OCI-M2 (cell line): ENCODE measurements at regions not wholly inside any gene's neighbourhood (a gene's known extent, or its start where the extent isn't known, plus 50 kb on each side); places are given as distances from the start of the nearest gene placed in this dataset.
"Not testable (repeated sequence)": the region's sequence is repeated elsewhere in the genome, so short reads cannot be mapped to it uniquely, and the experiment has no call there.

Experiments used
- DNase-seq: peaks from one replicate; lab custom pipeline; 2025; ENCODE audit not compliant: unreplicated experiment; lab: John Stamatoyannopoulos, UW

- DNase-seq: no peak
Measured at GRCh38 chr12:131353376-131353775, 357.5 kb upstream of the SFSWAP start.

DNA sequence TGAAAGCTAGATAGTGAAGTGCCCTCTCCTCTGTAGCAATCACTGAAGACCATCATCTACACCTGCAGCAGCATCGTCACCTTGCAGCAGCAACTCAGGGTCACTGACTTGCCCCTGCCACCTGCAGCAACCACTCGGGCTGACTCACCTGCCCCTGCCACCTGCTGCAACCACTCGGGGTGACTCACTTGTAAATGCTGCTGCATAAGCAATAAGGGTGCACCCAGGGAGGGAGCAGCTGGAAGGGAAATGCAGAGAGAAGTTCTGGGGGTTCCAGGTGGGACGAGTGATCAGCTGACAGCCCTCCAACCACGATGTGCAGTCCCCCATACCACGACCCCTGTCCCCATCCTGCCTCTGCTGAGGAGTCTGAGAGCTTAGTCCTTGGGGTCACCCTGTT lies 357.1 kb upstream of the SFSWAP start:
- no peak for DNase-seq

GRCh38 chr12:131355361-131356245 lies 355.3 kb upstream of the SFSWAP start:
- no peak for DNase-seq

GRCh38 chr12:131356485-131357184 lies 354.3 kb upstream of the SFSWAP start:
- DNase-seq: no peak

DNA sequence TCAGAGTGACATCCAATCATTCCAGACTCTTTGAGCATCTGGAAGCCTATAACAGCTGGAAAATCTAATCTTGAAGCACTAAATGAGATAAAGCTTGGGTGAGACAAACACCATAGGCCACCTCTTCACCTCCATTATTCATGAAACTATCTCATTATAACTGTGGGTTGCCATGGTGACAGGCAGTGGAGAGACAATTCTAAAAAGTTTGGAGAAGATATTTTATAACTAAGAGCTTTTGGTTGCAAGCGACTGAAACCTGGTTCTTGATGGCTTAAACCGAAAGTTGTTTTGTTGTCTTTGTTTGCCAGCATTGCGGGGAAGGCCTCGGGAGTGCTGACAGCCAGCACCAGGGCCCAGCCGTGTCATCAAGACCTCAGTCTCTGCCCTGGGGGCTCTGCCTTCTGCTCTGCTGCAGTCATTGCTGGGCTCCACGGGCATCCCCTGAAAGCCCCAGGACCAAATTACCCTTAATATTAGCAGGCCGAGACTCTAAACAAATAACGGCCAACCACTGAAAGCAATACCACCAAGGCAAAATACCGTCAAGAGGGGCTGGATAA lies 353.6 kb upstream of the SFSWAP start:
- no peak for DNase-seq

DNA sequence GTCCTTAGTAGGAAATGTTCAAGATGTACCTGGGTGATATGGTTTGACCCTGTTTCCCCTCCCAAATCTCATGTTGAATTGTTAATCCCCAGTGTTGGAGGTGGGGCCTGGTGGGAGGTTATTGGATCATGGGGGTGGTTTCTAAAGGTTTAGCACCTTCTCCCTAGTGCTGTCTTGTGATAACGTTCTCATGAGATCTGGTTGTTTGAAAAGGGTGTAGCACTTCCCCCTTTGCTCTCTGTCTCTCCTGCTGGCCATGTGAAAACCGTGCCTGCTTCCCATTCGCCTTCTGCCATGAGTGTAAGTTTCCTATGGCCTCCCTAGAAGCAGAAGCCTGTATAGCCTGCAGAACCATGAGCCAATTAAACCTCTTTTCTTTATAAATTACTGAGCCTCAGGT lies 353.0 kb upstream of the SFSWAP start:
- DNase-seq: no peak

GRCh38 chr12:131362291-131363211 lies 348.3 kb upstream of the SFSWAP start:
- no peak for DNase-seq

DNA sequence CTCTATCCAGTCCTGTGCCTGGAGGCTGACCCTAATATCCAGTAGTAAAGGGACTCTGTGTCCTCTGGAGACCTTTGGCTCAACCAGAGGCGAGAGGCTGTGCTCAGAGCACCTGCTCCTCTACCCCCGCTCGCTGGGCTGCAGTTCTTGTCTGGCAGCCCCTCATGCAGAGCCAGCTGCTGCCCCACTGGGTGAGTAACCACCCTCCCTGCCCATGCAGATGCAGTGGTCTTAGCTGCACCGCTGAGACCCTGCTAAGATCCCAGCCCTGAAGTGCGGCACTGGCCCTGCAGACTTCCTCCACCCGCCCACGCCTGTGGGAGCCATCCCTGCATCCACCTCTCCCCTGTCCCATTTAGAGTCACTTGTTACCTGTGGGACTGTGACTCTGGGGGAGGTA lies 347.5 kb upstream of the SFSWAP start:
- DNase-seq: no peak

DNA sequence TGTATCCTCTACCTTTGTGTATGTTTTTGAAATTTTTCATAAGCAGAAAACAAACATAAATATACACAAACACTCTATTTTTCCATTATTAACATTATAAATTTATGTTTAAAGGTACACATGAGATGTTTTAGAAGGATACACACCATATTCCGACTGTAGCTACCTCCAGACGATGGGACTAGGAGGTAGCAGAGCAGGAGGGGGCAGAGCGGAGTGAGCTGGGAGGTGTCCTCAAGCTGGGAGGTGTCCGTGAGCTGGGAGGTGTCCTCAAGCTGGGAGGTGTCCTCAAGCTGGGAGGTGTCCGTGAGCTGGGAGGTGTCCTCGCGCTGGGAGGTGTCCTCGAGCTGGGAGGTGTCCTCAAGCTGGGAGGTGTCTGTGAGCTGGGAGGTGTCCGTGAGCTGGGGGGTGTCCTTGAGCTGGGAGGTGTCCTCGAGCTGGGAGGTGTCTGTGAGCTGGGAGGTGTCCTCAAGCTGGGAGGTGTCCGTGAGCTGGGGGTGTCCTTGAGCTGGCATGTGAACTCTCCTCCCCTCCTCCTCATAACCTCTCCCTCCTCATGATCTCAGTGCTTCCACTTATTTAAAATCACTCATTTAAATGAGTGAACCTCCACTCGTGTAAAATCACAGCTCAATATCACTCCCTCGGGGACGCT lies 346.9 kb upstream of the SFSWAP start:
- DNase-seq: no peak

GRCh38 chr12:131364903-131365820 lies 345.7 kb upstream of the SFSWAP start:
- DNase-seq: no peak

- DNase-seq: no peak
Measured at GRCh38 chr12:131365821-131366260, 345.0 kb upstream of the SFSWAP start.

- no peak for DNase-seq
Measured at GRCh38 chr12:131366261-131366871, 344.5 kb upstream of the SFSWAP start.

DNA sequence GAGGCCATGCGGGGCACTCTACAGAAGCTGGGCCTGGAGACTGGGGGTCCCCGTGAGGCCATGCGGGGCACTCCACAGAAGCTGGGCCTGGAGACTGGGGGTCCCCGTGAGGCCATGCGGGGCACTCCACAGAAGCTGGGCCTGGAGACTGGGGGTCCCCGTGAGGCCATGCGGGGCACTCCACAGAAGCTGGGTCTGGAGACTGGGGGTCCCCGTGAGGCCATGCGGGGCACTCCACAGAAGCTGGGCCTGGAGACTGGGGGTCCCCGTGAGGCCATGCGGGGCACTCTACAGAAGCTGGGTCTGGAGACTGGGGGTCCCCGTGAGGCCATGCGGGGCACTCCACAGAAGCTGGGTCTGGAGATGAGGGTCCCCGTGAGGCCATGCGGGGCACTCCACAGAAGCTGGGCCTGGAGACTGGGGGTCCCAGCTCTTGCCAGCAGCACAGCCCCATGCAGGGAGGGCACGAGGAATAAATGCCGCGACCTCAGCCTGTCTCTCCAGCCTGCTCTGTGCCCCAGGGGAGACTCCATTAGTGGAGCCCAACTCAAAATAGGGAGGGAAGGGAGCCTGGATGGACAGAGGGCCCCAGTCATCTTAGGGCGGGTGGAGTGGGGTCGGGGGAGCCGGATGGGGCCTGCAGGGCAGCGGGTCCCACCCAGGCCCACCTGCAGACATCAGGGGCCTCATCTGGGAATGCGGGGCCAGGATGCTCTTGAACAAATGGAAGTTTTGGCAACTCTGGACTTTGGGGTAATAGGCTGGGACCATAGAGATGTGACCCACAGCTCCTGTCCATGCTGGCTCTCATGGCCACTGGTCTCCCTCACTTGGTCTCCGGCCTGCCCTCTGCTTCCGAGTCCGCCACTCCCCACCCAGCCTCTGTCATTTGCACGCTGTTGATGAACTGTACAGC lies 343.6 kb upstream of the SFSWAP start:
- DNase-seq: not testable (repeated sequence)

- no peak for DNase-seq
Measured at GRCh38 chr12:131367983-131368667, 342.8 kb upstream of the SFSWAP start.

DNA sequence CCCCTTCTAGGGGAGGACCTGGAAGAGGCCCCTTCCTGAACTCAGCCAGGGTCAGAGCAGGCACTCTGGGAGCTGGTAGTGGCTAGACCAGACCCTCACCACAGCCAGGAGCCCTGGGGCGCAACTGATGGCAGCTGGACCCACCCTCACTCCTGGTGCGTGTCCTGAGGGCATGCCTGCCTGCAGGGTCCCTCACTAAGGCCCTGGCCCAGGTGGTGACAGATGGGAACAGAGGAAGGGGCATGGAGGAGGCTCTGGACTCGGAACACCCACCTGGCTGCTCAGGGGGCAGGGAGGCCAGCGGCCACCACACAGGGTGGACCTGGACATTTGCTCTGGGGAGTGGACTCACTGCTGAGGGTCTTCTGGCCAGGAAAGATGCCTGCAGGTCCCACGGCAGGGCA lies 342.2 kb upstream of the SFSWAP start:
- DNase-seq: no peak

DNA sequence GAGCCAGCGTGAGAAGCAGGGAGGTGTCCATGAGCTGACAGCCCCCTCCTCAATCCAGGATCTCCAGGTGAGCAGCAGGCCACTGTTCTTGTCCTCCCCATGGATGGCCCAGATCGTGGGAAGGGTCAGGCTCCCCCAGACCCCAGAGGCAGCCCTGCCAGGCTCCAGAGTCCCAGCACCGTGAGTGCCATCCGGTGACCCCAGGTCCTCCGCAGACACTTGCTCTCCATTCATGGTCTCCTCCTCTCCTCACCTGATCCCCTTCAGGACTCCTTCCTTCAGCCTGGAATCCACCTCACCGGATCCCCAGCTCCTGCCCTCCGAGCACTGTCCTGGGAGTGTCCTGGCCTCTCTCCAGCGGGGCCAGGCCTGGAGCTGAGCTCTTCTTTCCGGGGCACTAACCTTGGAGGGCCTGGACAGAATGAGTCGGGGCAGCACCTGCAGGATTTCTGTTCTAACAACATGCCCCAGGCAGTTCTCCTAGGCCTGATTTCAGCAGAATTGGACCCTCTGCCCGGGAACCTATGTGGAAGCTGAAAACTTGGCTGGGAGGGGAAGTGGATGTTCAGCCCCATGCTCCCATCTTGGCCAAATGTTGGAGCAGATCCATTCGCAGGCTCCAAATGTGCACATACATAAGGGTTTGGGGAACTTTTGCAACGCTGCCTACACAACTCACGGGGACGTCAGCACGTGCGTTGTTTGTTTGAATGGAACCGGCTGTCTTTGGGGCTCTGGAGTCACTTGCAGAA lies 341.6 kb upstream of the SFSWAP start:
- no peak for DNase-seq

DNA sequence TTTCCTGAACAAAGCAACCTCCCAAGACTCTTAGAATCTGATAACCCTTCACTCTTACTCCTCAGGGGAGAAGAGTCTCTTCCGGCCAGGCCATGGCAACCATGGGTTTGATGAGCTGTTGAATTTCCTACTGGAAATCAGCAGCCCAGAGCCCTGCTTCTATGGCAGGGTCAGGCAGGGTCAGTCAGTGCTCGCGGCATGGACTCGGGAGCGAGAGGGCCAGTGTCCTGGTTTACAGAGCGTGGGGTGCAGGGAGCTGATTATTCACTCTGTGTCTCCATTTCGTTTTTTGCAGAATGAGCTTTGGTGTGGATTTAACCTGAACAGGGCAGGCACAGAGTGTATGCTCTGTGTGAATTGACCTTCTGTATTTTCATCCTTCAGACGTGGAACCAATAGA lies 340.6 kb upstream of the SFSWAP start:
- no peak for DNase-seq
